Activated CD4-positive, CD25-positive, alpha-beta regulatory T cell (primary cell): ENCODE measurements at regions not wholly inside any gene's neighbourhood (a gene's known extent, or its start where the extent isn't known, plus 50 kb on each side); places are given as distances from the start of the nearest gene placed in this dataset.
"Not testable (repeated sequence)": the region's sequence is repeated elsewhere in the genome, so short reads cannot be mapped to it uniquely, and the experiment has no call there.

ENCODE experiments used
- DNase-seq, 4 experiments: peaks; one replicate each; lab custom pipeline; 2025; lab: John Stamatoyannopoulos, UW

GRCh38 chr2:234693681-234694190 lies 196.9 kb upstream of the ARL4C start:
- DNase-seq, result not testable (repeated sequence)

DNA sequence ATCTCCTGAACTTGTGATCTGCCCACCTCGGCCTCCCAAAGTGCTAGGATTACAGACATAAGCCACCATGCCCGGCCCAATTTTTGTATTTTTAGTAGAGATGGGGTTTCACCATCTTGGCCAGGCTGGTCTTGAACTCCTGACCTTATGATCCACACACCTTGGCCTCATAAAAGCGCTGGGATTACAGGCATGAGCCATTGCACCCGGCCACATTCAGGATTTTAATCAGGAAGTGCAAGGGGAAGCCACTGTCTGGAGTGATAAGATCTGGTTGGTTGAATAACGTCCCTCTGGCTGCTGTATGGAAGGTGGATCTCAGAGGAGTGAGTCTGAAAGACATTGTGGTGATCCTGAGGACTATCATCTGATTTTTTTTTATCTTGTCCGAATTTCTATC lies 196.3 kb upstream of the ARL4C start:
- DNase-seq, result not testable (repeated sequence)

GRCh38 chr2:234691968-234692955 lies 195.4 kb upstream of the ARL4C start:
- DNase-seq, result no peak

DNA sequence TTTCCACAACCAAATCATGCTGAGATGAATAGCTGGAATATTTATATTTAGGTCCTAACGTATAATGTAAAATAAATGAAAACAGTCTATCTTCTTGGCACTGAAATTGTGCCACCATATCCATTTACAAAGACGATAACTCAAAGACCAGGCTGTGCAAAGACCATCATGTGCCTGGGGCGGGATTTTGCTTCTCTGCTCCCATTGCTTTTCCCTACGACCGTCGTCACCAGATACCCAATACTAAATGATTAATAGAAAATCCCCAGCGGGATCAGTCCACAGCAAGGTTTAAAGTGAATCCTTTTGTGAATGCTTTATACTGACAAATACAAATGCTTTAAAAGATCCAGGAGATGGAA lies 194.3 kb upstream of the ARL4C start:
- no peak for DNase-seq

- DNase-seq, result no peak
Measured at GRCh38 chr2:234690569-234691213, 193.8 kb upstream of the ARL4C start.

- DNase-seq, result no peak
Measured at GRCh38 chr2:234689911-234690379, 193.1 kb upstream of the ARL4C start.

DNA sequence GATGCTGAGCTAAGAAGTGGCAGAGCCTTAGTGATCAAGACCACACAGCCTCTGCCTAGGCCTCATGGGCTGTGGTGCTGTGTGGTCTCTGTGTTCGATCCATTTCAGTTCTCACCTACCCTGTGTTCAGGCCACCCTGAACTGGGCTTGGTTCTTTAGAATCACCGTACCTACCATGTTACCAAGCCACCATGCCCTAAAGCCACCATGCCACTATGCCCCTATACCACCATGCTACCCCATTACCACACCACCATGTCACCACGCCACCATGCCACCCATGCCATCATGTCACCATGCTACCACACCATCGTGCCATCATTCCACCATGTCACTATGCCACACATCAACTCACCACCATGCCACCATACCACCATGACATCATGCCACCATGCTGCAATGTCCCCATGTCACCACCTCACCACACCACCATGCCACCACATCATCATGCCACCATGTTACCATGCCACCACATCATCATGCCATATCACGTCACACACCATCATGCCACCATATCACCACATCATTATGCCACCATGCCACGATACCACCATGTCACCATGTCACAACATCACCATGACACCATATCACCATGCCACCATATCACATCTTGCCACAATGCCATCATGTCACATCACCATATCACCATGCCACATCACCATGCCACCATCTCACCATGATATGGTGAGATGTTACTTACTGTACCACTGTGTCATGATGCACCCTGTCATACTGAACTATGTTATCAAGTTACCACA lies 191.0 kb upstream of the ARL4C start:
- DNase-seq, result no peak

DNA sequence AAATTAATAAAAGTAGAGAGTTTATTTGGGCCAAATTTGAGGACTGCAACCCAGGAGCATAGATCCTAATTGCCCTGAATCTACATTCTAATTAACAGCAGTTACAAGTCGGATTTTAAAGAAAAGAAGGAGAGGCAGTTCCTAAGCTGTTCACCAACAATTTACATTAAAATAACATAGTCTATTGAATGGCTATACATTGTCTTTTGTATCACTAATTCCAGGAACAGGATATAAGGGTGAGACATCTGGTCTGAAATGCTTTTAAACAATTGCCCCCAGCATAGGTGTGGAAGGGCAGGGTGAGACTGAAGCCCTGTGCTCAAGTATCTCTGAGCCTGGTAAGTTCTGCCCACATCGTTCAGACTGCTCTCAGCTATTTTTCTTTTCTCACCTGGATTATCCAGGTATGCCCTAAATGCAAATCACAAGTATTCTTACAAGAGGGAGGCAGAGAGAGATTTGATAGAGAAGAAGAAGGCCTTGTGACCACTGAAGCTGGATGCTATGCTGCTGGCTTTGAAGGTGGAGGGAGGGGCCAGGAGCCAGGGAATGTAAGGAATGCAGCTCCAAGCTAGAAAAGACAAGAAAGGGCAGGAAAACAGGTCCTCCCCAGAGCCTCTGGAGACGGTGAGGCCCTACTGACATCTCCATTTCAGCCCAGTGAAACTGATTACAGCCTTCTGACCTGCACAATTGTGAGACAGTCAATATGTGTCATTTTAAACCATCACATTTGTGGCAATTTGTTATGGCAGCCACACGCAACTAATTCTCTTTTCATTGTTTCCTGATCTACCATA lies 189.4 kb upstream of the ARL4C start:
- no peak for DNase-seq

DNA sequence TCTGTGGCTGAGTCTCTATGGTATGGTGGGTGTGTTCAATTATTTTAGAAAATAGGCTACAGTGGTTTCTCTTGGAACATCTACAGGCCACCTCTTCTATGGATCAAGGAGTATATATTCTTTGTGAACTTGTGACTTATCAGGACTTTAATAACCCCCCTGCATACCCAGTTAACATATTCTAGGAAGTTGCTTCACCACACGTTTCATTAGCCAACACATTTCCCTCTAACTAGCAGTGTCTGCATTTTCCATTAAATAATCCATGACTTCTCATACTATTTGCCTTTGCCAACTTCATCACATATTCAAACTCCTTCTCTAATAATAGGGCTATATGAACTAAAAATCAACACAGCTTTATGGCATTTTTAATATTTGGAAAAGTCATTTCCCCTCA lies 187.6 kb upstream of the ARL4C start:
- DNase-seq, result no peak

DNA sequence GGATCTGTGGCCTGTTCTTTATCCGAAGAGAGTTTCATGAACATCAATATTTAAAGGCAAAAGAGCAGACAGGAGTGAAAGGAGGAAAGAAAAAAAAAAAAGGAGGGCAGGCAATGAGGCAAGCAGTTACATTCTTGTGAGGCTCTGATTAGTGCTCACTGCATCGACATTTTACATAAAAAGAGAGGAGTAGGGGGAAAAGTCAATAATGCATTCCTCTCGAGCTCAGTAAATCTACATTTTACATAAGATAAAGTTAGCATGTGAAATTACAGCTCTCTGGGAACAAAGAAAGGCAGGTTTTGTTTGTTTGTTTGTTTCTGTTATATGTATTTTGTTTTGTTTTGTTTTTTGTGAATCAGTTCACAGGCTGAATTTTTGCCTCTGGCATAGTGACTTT lies 187.1 kb upstream of the ARL4C start:
- DNase-seq, result no peak

- DNase-seq, result no peak
Measured at GRCh38 chr2:234682492-234683228, 185.8 kb upstream of the ARL4C start.

- DNase-seq, result no peak
Measured at GRCh38 chr2:234680688-234681619, 184.1 kb upstream of the ARL4C start.

- no peak for DNase-seq
Measured at GRCh38 chr2:234679741-234680687, 183.1 kb upstream of the ARL4C start.

- DNase-seq, result no peak
Measured at GRCh38 chr2:234679301-234679740, 182.4 kb upstream of the ARL4C start.

- no peak for DNase-seq
Measured at GRCh38 chr2:234678711-234679110, 181.8 kb upstream of the ARL4C start.

DNA sequence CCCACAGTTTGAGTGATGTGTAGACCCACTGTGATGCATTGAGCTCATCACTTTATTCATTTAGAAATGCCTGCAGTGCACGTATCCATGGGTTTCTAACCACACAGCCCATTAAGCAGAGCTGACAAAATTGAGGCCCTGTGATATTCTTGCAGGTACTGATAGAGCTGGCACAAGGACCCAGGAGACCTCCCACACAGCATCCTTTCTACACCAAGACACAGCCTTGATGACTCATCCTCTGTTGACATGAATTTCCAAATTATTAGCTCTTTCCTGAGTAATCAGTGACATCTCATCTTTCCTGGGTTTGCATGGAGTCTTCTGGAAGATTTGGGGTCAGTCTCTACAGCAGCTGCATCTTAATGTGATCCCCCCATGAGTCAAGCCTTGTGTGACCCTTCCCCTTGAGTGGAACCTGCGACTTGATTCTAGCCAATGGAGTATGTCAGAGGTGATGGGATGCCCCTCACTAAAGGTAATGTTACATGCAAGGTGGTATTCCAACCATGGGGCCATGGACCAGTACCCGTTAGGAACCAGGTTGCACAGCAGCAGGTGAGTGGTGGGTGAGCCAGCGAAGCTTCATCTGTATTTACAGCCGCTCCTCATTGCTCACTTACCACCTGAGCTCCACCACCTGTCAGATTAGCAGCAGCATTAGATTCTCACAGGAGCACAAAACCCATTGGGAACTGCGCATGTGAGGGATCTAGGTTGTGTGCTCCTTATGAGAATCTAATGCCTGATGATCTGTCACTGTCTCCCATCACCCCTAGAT lies 181.1 kb upstream of the ARL4C start:
- no peak for DNase-seq

DNA sequence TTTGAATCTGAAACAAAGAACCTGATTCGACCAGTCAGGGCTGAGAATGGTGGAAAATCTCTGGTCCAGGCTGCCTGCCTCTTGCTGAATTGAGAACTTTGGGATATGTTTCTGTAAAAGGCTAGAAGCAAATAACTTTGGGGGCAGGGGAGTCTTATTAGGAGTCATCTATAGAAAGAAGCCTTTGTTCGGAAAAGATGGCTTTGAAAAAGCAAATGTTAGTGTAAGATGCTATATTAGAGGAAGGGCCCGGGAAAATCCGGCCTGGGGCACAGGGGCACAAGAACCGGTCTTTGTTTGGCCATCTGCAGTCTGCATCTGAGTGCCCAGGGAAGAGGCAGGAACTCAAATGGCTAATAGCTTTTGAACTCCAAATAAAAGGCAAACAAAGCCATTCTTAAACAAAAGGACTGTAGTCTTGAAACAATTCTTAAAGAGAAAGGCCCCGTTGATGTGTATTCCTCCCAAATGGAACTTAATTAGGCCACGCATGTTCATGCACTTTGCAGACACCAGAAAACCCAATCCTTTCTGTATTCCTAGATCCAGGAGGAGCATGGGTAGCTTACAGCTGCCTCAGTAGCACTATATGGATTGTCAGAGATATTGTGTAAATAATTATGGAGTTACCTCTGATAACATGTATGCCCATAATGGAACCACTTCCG lies 180.0 kb upstream of the ARL4C start:
- no peak for DNase-seq
